HG03439 (cell line): ENCODE measurements at regions not wholly inside any gene's neighbourhood (a gene's known extent, or its start where the extent isn't known, plus 50 kb on each side); places are given as distances from the start of the nearest gene placed in this dataset.

ENCODE experiments used
- ATAC-seq: cut with Tn5 transposase; IDR thresholded peaks from one replicate; pipeline ENCODE4 v1.9.1; 2021; ENCODE audit warnings: mild to moderate bottlenecking, moderate library complexity; ENCODE audit not compliant: unreplicated experiment

DNA sequence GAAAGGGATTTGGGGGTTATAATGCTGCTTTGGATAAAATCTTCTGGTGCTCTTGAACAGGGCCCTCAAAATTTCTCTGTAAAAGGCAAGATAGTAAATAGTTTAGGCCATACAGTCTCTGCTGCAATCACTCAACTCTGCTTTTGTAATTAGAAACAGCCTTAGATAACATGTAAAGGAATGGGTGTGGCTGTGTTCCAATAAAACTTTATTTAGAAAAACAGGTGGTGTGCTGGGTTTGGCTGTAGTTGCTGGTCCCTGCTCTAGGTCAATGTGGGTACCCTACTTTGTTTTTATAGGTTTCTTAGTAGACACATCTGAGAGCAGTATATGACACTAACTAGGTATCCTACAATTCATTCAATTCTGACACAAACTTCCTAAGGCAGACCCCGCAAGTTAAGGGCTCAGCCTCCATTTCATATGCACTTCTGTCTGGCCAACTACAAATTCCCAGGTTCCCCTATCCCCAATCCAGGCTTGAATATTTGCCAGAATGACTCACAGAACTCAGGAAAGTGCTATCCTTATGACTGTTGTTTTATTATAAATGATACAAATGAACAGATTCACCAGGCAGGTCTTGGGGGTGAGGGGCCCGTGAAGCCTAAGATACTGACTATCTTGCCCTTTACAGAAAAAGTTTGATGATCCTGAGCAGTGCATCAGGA lies 349.9 kb downstream of the RPS24 start:
- no peak for ATAC-seq

DNA sequence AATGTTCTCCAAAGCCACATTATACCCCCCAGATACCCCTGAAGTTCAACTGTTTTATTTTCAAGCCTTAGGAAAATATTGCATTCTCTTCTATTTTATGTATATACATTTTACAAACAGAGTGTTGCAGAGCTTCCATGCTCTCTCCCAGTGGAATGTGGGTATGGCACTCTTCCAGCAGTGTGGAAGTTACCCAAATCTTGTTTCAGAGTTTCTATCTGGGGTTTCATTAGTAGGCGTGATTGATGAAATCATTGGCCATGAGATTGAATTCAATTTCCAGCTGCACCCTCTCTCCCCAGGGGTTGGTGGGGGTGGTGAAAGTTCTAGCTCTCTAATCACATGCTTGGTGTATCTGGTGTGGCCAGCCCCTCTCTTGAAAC lies 350.4 kb downstream of the RPS24 start:
- ATAC-seq, result no peak

DNA sequence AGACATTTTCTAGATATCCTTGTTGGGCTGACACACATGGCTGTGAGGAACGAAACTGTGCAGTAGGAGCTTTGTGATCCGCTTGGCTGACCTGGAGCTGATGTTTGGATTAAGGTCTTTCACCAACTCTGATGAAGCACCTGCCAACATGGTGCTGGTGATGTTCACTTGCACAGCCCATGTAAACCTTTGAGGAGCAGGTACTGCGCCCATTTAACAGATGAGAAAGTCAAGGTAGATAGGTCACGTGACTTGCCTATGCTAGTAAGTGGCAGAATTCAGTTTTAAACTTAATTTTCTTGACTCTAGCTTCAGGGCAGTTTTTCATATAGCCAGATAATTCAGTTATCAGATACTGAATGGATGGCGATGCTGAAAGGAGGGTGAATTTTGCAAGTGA lies 351.9 kb downstream of the RPS24 start:
- no peak for ATAC-seq

GRCh38 chr10:78386509-78386908 lies 352.8 kb downstream of the RPS24 start:
- no peak for ATAC-seq

DNA sequence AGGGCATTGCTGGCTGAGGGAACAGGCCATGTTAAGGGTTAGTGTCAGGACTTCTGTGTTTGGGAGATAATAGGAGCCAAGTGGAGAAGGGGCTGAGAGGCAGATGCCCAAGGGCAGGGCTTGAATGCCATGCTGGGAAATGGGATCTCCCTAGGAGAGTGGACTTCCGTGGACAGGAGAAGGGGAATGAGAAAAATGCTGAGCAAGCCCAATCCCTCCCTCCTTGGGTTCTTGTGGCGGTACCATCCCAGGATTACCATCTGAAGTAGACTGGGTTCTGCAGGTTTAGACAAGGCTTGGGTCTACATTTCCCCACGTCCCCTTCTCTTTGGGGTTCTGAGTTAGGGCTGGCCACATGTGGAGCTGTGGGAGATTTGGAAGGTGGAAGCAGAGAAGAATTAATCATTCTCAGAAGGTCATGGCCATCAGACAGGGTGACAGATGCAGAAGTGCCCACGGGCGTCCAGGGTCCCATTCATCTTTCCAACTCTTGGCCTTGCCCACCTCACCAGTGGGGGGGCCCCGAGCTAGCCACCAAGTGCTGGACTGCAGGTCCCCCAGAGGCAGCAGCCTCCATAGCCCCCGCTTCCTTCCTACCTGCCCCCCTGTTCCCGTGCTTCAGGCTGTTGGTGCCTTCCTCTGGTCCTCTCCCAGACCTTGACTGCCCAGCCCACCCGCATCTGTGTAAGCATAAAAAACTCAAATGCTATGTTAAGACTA lies 354.8 kb downstream of the RPS24 start:
- ATAC-seq, result no peak

DNA sequence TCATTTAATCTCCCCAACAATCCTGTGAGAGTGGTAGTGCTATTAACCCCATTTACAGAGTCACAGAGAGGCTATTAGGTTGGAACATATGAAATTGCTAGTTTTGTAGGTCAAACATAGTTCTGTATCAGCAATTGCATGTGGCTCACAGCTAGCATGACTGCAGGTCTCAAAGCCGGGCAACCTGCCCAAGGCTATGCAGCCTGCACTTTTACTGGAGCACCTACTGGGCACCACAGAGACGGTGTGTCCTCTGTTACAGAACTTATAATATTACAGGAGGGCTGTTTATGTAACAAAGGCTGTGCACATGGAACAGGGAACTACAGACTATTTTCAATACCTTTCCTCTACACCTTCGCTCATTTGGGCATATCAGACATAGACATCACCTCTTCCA lies 355.8 kb downstream of the RPS24 start:
- ATAC-seq, result no peak

GRCh38 chr10:78390051-78390450 lies 356.4 kb downstream of the RPS24 start:
- ATAC-seq, result no peak

- ATAC-seq, result no peak
Measured at GRCh38 chr10:78390817-78391216, 357.2 kb downstream of the RPS24 start.

- no peak for ATAC-seq
Measured at GRCh38 chr10:78391585-78391984, 357.9 kb downstream of the RPS24 start.

DNA sequence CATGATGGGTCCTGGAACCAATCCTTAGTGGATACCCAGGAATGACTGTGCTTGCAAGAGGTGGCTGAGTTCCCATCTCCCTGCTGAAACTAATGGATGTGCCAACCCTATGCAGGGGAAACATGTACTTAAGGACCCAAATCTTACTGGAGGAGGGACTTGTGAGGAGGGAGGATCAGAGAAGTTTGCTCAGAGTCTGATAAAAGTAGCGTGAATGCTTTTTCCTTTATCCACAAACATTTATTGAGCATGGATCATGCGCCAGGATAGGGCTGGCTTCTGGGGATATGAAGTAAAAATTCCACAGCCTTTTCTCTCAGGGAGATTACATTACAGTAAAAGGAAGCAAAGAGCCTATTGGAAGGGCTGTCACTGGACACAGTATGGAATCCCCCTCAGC lies 358.5 kb downstream of the RPS24 start:
- ATAC-seq, result no peak

GRCh38 chr10:78393094-78393493 lies 359.4 kb downstream of the RPS24 start:
- ATAC-seq, result no peak

DNA sequence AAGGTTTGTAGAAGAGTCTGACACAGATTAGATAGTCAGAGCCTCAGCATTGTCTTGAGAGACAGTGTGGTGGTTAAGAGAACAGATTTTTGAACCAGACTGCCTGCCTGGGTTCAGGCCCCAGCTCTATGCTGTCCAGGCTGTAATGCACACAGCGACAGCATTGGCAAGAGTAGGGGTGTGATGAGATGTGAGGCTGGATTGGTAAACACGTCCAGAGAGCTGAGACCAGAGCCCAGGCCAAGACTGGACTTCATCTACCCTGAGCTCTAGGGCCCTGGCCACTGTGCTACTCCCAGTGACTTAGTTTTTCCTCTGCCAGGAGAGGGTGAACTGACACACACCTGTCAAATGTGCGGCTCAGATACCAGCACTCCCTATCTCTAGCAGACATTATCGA lies 360.4 kb downstream of the RPS24 start:
- no peak for ATAC-seq

- ATAC-seq, result no peak
Measured at GRCh38 chr10:78395162-78395561, 361.5 kb downstream of the RPS24 start.

- no peak for ATAC-seq
Measured at GRCh38 chr10:78396754-78397153, 363.1 kb downstream of the RPS24 start.

- no peak for ATAC-seq
Measured at GRCh38 chr10:78397786-78398185, 364.1 kb downstream of the RPS24 start.

- ATAC-seq, result no peak
Measured at GRCh38 chr10:78398382-78398781, 364.7 kb downstream of the RPS24 start.

- no peak for ATAC-seq
Measured at GRCh38 chr10:78401624-78402367, 368.1 kb downstream of the RPS24 start.

GRCh38 chr10:78402591-78402990 lies 368.9 kb downstream of the RPS24 start:
- no peak for ATAC-seq

GRCh38 chr10:78403781-78404180 lies 370.1 kb downstream of the RPS24 start:
- ATAC-seq, result no peak

- ATAC-seq, result no peak
Measured at GRCh38 chr10:78404296-78404695, 370.6 kb downstream of the RPS24 start.

DNA sequence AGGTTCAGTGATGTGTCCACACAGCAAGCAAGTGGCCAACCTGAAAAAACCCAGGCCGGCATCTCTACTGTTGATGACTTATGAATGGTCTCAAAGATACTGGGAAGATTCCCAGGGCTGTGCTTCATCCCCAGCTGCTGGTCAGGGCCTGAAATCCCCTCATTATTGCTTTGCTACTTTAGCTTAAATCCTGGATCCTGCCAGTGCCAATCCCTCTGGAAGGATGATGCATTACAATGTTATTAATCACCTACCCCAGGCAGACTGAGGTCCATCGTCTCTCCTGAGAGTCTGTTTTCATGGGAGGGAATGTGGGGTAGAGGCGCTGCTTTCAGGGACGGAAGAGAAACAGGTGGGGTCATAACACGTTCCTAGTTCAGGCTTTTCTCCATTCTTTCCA lies 371.6 kb downstream of the RPS24 start:
- no peak for ATAC-seq

GRCh38 chr10:78405736-78406135 lies 372.1 kb downstream of the RPS24 start:
- ATAC-seq, result no peak
